Mucosa of descending colon (tissue), 3 donors: ENCODE measurements at regions not wholly inside any gene's neighbourhood (a gene's known extent, or its start where the extent isn't known, plus 50 kb on each side); places are given as distances from the start of the nearest gene placed in this dataset.
"Not testable (repeated sequence)": the region's sequence is repeated elsewhere in the genome, so short reads cannot be mapped to it uniquely, and the experiment has no call there.

Source experiments
- ATAC-seq: fragments of 200-7000 bp; cut with Tn5 transposase; one replicate; pipeline ENCODE4 v1.9.1; 2020; ENCODE audit warnings: mild to moderate bottlenecking, moderate library complexity
- DNase-seq, 3 donors: peaks; one replicate each; pipeline ENCODE4 v3.0.0-alpha.2; 2020
- H3K36me3 ChIP-seq: fragments of 200-600 bp; one replicate; pipeline ENCODE4 v1.8.0; 2021; ENCODE audit warnings: low read depth, mild to moderate bottlenecking
- H3K4me1 ChIP-seq: fragments of 200-600 bp; one replicate; pipeline ENCODE4 v1.8.0; 2021; ENCODE audit warnings: low read depth, mild to moderate bottlenecking
- H3K4me3 ChIP-seq: fragments of 200-600 bp; one replicate; pipeline ENCODE4 v1.8.0; 2021; ENCODE audit warnings: mild to moderate bottlenecking
- H3K9me3 ChIP-seq: fragments of 200-600 bp; one replicate; pipeline ENCODE4 v1.8.0; 2021; ENCODE audit warnings: mild to moderate bottlenecking
- intact Hi-C, 2 donors: fragments of 100-400 bp; cut with DNase I in 1 of 2; cut with micrococcal nuclease in 1 of 2; formaldehyde crosslinking; loops; one replicate each; pipeline versions ENCODE4 v1.11.0 to v1.11.1; 2022; cut with DNase I, micrococcal nuclease
- TF ChIP-seq, protein P1 (sequence below): fragments of 200-600 bp; IDR thresholded peaks from one replicate; pipeline ENCODE4 v1.8.0; 2022; ENCODE audit warnings: antibody characterized with exemption, mild to moderate bottlenecking
- donor health status: DM: no; HTN: no; CAD: no; lungs with moderate emphysema.
- donor health status: DM: no; HTN: no; CAD: no.
- donor health status: DM: no; HTN: yes; CAD: no.

DNA sequence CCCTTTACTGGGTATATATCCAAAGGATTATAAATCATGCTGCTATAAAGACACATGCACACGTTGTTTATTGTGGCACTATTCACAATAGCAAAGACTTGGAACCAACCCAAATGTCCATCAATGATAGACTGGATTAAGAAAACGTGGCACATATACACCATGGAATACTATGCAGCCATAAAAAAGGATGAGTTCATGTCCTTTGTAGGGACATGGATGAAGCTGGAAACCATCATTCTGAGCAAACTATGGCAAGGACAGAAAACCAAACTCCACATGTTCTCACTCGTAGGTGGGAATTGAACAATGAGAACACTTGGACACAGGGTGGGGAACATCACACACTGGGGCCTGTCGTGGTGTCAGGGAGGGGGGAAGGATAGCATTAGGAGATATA is 59.2 kb downstream of the CXorf49B start:
- ATAC-seq, H3K4me1 ChIP-seq, H3K9me3 ChIP-seq, H3K36me3 ChIP-seq, DNase-seq, H3K4me3 ChIP-seq, intact Hi-C loops: not testable (repeated sequence)

DNA sequence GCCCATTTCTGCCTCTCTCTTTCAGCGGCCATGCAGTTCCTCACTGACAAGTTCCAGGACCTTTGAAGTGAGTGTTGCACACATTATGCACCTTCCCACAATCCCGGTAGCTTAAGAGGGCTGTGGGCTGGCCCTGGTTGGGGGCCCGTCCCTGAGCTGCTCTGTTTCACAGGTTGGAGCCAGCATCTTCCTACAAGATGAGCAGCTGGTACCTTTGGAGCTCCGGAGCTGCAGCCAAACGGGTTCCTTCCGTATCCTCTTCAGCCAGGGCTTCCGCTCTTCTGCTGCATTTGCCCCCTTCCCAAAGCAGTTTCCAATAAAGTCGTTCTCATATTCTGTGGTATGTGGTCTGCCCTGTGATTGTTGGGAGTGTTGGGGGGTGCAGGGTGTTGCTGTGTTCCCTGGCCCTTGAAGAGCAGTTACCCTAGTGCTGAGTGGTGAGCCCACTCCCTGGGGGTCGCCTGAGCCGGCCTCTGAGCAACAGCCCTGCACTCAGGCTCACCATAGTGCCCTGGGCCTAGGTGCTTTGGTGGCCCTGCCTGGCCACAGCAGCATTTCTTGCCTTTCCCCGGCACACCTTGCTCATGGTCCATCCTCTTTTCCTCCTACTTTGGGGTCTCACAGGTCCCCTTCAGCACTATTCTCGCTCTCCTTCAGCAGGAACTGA is 60.4 kb downstream of the CXorf49B start:
- intact Hi-C loops: no loop called here
- ATAC-seq (no peak), DNase-seq (no peak)
- no peaks in the 10 kb centered on the region for H3K4me1 ChIP-seq
- no peak overlapping the region for H3K4me3 ChIP-seq
- no peaks in the 10 kb centered on the region for H3K36me3 ChIP-seq
- H3K9me3 ChIP-seq: no peaks in the 10 kb centered on the region
- TF ChIP-seq, protein P1, sequence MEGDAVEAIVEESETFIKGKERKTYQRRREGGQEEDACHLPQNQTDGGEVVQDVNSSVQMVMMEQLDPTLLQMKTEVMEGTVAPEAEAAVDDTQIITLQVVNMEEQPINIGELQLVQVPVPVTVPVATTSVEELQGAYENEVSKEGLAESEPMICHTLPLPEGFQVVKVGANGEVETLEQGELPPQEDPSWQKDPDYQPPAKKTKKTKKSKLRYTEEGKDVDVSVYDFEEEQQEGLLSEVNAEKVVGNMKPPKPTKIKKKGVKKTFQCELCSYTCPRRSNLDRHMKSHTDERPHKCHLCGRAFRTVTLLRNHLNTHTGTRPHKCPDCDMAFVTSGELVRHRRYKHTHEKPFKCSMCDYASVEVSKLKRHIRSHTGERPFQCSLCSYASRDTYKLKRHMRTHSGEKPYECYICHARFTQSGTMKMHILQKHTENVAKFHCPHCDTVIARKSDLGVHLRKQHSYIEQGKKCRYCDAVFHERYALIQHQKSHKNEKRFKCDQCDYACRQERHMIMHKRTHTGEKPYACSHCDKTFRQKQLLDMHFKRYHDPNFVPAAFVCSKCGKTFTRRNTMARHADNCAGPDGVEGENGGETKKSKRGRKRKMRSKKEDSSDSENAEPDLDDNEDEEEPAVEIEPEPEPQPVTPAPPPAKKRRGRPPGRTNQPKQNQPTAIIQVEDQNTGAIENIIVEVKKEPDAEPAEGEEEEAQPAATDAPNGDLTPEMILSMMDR: no peak

DNA sequence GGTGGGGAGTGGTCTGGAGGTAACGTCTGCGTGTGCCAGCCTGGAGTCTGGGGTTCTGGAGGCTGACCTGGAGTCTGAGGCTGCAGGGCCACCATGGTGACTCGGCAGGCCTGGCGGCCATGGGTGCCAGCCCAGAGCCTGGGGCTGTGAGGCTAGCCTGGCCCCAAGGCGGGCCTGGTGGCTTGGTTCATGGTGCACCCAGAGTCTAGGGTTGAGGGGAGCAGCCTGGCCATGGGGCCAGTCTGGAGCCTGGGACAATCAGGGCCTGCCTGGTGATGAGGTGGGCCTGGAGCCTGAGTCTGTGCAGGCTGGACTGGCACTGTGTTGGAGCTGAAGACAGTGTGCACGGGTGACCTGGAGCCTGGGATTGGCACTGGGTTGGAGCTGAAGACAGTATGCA is 64.9 kb downstream of the CXorf49B start:
- no peaks in the 10 kb centered on the region for H3K9me3 ChIP-seq
- no peaks in the 10 kb centered on the region for H3K36me3 ChIP-seq
- no peaks in the 10 kb centered on the region for H3K4me1 ChIP-seq
- no peak overlapping the region for H3K4me3 ChIP-seq
- DNase-seq (no peak), ATAC-seq (no peak)
- intact Hi-C loops: no loop called here
- TF ChIP-seq, protein P1: no peak

GRCh38 chrX:71838092-71838491 is 72.6 kb upstream of the NHSL2 start:
- H3K36me3 ChIP-seq, H3K4me1 ChIP-seq, H3K4me3 ChIP-seq, DNase-seq, intact Hi-C loops, H3K9me3 ChIP-seq, ATAC-seq: not testable (repeated sequence)

DNA sequence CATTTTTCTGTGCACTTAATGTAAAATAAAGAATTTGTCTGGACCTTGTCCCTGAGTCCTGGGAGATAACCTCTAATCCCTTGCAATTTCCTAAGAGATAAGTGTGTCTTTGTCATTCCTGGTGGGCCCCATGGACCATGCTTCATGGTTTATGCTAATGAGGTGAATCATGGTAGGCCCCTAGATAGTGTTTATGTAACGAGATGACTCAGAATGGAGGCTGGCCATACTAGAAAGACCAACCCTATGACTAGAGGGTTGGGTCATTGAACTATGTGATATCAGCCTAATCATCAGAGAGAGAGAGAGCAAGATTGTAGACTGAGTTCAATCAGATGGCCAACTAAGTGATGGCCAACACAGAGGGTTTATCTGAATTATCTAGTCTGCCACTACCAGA is 64.2 kb upstream of the NHSL2 start:
- no peaks in the 10 kb centered on the region for H3K4me1 ChIP-seq
- DNase-seq (no peak), ATAC-seq (no peak)
- H3K4me3 ChIP-seq: no peak overlapping the region
- no peaks in the 10 kb centered on the region for H3K36me3 ChIP-seq
- intact Hi-C loops: no loop called here
- no peaks in the 10 kb centered on the region for H3K9me3 ChIP-seq
- TF ChIP-seq, protein P1: no peak

DNA sequence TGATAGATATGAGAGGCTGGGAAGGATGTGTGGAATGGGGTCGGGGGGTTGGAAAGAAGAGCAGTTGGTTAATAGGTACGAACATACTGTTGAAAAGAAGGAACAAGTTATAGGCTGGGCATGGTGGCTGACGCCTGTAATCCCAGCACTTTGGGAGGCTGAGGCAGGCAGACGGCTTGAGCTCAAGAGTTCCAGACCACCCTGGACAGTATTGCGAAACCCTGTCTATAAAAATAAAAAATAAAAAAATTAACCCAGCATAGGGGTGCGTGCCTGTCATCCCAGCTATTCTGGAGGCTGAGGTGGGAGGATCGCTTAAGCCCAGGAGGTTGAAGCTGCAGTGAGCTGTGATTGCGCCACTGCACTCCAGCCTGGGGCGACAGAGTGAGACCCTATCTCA is 58.5 kb upstream of the NHSL2 start:
- TF ChIP-seq, protein P1: no peak
- ATAC-seq (no peak), DNase-seq (no peak)
- intact Hi-C loops: no loop called here
- Histone ChIP-seq H3K36me3 (no peaks in the 10 kb centered on the region), H3K9me3 (no peaks in the 10 kb centered on the region), H3K4me3 (no peak overlapping the region), H3K4me1 (no peaks in the 10 kb centered on the region)

GRCh38 chrX:71859637-71860036 is 51.0 kb upstream of the NHSL2 start:
- DNase-seq (peak in 1 of 3 donors; percentile 23), ATAC-seq (peak; percentile 27)
- intact Hi-C loops: no loop called here
- Histone ChIP-seq H3K36me3 (no peaks in the 10 kb centered on the region), H3K9me3 (no peaks in the 10 kb centered on the region), H3K4me3 (no peak overlapping the region), H3K4me1 (no peaks in the 10 kb centered on the region)
- TF ChIP-seq, protein P1: no peak
